MM.1S (cell line): ENCODE measurements at regions not wholly inside any gene's neighbourhood (a gene's known extent, or its start where the extent isn't known, plus 50 kb on each side); places are given as distances from the start of the nearest gene placed in this dataset.

ENCODE experiments used
- DNase-seq: peaks from one replicate; pipeline ENCODE4 v3.0.0-alpha.2; 2015
- H2AFZ ChIP-seq: fragments of 300-600 bp; sonication (generic); 2 replicates; pipeline ENCODE4 v1.6.0; 2016; ENCODE audit warnings: antibody characterized with exemption, low read length
- H3F3A ChIP-seq: fragments of 300-600 bp; sonication (generic); 2 replicates; pipeline ENCODE4 v1.6.1; 2016; ENCODE audit warnings: mild to moderate bottlenecking, antibody characterized with exemption, low read length, moderate library complexity, mixed read lengths; ENCODE audit not compliant: insufficient read depth
- H3K27ac ChIP-seq: fragments of 300-600 bp; sonication (generic); 2 replicates; pipeline ENCODE4 v1.5.1; 2016; ENCODE audit warnings: mild to moderate bottlenecking, low read length
- H3K27me3 ChIP-seq: fragments of 300-600 bp; sonication (generic); replicated peaks from 2 replicates; pipeline ENCODE4 v1.6.0; 2016; ENCODE audit warnings: low read length; ENCODE audit not compliant: insufficient read depth
- H3K36me3 ChIP-seq: fragments of 300-600 bp; sonication (generic); replicated peaks from 2 replicates; pipeline ENCODE4 v1.6.1; 2016; ENCODE audit warnings: mild to moderate bottlenecking, low read length, mixed read lengths; ENCODE audit not compliant: insufficient read depth
- H3K4me1 ChIP-seq: fragments of 300-600 bp; sonication (generic); 2 replicates; pipeline ENCODE4 v1.6.1; 2016; ENCODE audit warnings: low read length, mixed read lengths
- H3K4me2 ChIP-seq: fragments of 300-600 bp; sonication (generic); 2 replicates; pipeline ENCODE4 v1.6.0; 2016; ENCODE audit warnings: low read depth, low read length
- H3K4me3 ChIP-seq: fragments of 300-600 bp; sonication (generic); 2 replicates; pipeline ENCODE4 v1.5.1; 2016; ENCODE audit warnings: low read length, mixed read lengths
- H3K79me2 ChIP-seq: fragments of 300-600 bp; sonication (generic); 2 replicates; pipeline ENCODE4 v1.6.1; 2016; ENCODE audit warnings: mixed run types, low read length, mixed read lengths
- H3K9ac ChIP-seq: fragments of 300-600 bp; sonication (generic); 2 replicates; pipeline ENCODE4 v1.6.1; 2016; ENCODE audit warnings: low read length, mixed read lengths
- H3K9me2 ChIP-seq: fragments of 300-600 bp; sonication (generic); replicated peaks from 2 replicates; pipeline ENCODE4 v1.6.1; 2016; ENCODE audit warnings: mild to moderate bottlenecking, low read length, mixed read lengths; ENCODE audit not compliant: insufficient read depth
- H3K9me3 ChIP-seq: fragments of 300-600 bp; sonication (generic); replicated peaks from 2 replicates; pipeline ENCODE4 v1.6.1; 2016; ENCODE audit warnings: mild to moderate bottlenecking, low read length, mixed read lengths; ENCODE audit not compliant: insufficient read depth
- H4K20me1 ChIP-seq: fragments of 300-600 bp; sonication (generic); 2 replicates; pipeline ENCODE4 v1.6.1; 2016; ENCODE audit warnings: mild to moderate bottlenecking, low read length, moderate library complexity, mixed read lengths; ENCODE audit not compliant: insufficient read depth
- EZH2 ChIP-seq: fragments of 300-600 bp; sonication (generic); optimal IDR thresholded peaks from 2 replicates; pipeline ENCODE3; 2017; ENCODE audit warnings: low read depth, mild to moderate bottlenecking, antibody characterized with exemption, low read length, mixed read lengths
- EZH2phosphoT487 ChIP-seq: fragments of 300-600 bp; sonication (generic); IDR thresholded peaks from 2 replicates; pipeline ENCODE4 v1.6.1; 2018; ENCODE audit warnings: antibody characterized with exemption, low read length
- TF ChIP-seq, protein P1 (sequence below): fragments of 300-600 bp; sonication (generic); IDR thresholded peaks from 2 replicates; pipeline ENCODE4 v1.5.1; 2016; ENCODE audit warnings: antibody characterized with exemption, low read length, mixed read lengths

DNA sequence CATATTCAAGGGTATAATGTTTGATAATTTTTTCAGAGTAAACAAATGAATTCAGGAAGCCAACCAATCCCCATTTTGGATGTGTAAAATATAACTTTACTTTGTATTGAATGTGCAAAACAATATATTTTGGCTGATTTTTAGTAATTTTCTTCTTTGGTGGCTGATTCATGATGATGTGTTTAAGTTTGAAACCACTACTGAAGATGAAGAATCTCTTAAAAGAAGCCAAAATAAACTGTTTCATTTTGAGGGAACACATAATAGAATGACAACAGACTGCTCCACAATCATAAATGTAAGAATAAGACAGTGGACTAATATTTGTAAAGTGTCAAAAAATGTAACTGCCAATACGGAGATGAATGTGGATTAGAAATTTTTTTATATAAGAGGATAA is 52.5 kb upstream of the TRIM43 start:
- Histone ChIP-seq H3K36me3 (no peaks in the 10 kb centered on the region), H3K9ac (peak overlapping the region; percentile 33; the same call in 1 of the 2 replicates), H3K4me1 (peaks cover 5% of the 10 kb centered on the region; the same call in 1 of the 2 replicates), H3K9me2 (no peaks in the 10 kb centered on the region), H3K27me3 (no peaks in the 10 kb centered on the region), H3K4me2 (peak overlapping the region; percentile 78), H3K9me3 (no peaks in the 10 kb centered on the region), H3K4me3 (peak overlapping the region; percentile 37; the same call in 1 of the 2 replicates), H3K27ac (peak overlapping the region; percentile 63; the same call in 1 of the 2 replicates), H4K20me1 (no peaks in the 10 kb centered on the region), H2AFZ (peak overlapping the region; percentile 28), H3F3A (peaks cover 15% of the 10 kb centered on the region), H3K79me2 (no peaks in the 10 kb centered on the region)
- DNase-seq: no peak
- TF ChIP-seq EZH2 (no peak), EZH2phosphoT487 (no peak)
- TF ChIP-seq, protein P1, sequence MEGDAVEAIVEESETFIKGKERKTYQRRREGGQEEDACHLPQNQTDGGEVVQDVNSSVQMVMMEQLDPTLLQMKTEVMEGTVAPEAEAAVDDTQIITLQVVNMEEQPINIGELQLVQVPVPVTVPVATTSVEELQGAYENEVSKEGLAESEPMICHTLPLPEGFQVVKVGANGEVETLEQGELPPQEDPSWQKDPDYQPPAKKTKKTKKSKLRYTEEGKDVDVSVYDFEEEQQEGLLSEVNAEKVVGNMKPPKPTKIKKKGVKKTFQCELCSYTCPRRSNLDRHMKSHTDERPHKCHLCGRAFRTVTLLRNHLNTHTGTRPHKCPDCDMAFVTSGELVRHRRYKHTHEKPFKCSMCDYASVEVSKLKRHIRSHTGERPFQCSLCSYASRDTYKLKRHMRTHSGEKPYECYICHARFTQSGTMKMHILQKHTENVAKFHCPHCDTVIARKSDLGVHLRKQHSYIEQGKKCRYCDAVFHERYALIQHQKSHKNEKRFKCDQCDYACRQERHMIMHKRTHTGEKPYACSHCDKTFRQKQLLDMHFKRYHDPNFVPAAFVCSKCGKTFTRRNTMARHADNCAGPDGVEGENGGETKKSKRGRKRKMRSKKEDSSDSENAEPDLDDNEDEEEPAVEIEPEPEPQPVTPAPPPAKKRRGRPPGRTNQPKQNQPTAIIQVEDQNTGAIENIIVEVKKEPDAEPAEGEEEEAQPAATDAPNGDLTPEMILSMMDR: no peak

DNA sequence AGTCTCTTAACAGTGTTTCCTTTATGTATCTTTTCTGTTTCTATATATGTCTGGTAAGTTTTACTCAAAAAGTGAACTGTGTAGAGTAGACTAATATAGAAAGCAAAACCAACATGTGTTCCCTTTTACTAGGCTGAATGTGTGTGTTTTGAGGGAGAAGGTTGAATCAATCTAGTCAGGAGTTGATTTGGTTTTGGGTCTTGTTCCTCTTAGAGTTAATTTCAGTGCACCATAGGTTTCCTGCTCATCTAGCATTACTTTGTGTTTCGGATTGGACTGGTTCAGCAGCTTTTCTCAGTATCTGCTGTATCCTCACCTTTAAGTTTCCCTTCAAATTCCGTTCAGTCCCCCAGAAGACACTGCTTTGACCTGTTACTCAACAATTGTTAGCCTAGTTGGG is 52.0 kb upstream of the TRIM43 start:
- TF ChIP-seq EZH2phosphoT487: no peak
- TF ChIP-seq, protein P1: no peak
- TF ChIP-seq EZH2: no peak
- Histone ChIP-seq H3K4me1 (peaks cover 5% of the 10 kb centered on the region; the same call in 1 of the 2 replicates), H3K79me2 (no peaks in the 10 kb centered on the region), H3K36me3 (no peaks in the 10 kb centered on the region), H3K4me3 (peak overlapping the region; percentile 37), H3K27ac (peak overlapping the region; percentile 63; the same call in 1 of the 2 replicates), H2AFZ (peak overlapping the region; percentile 28), H4K20me1 (no peaks in the 10 kb centered on the region), H3F3A (peaks cover 15% of the 10 kb centered on the region), H3K4me2 (peak overlapping the region; percentile 78), H3K9me3 (no peaks in the 10 kb centered on the region), H3K27me3 (no peaks in the 10 kb centered on the region), H3K9ac (peak overlapping the region; percentile 33; the same call in 1 of the 2 replicates), H3K9me2 (no peaks in the 10 kb centered on the region)
- peak; percentile 57 for DNase-seq
